Stimulated activated CD4-positive, alpha-beta T cell treated with anti-CD3 and anti-CD28 coated beads, TNF-alpha, amount 100 ng/mL, for 4 hours (primary cell): ENCODE measurements at regions not wholly inside any gene's neighbourhood (a gene's known extent, or its start where the extent isn't known, plus 50 kb on each side); places are given as distances from the start of the nearest gene placed in this dataset.

Source experiments
- DNase-seq, 3 experiments: peaks; one replicate each; pipeline ENCODE4 v3.0.0-alpha.2; 2020; ENCODE audit warnings: low read depth in 3 of 3

- no peak for DNase-seq
These were observed 550.0 kb upstream of the ALCAM start for GRCh38 chr3:104816716-104817115.

GRCh38 chr3:104819333-104819732 is 547.4 kb upstream of the ALCAM start:
- DNase-seq = no peak

GRCh38 chr3:104820959-104821358 is 545.8 kb upstream of the ALCAM start:
- DNase-seq = no peak

- DNase-seq = no peak
These were observed 541.6 kb upstream of the ALCAM start for GRCh38 chr3:104825116-104825515.

GRCh38 chr3:104831071-104831470 is 535.6 kb upstream of the ALCAM start:
- no peak for DNase-seq

- DNase-seq = no peak
These were observed 534.2 kb upstream of the ALCAM start for GRCh38 chr3:104832530-104832929.

GRCh38 chr3:104835376-104835775 is 531.3 kb upstream of the ALCAM start:
- DNase-seq = no peak

GRCh38 chr3:104846270-104846669 is 520.4 kb upstream of the ALCAM start:
- DNase-seq = no peak

- no peak for DNase-seq
These were observed 517.6 kb upstream of the ALCAM start for GRCh38 chr3:104849070-104849469.

GRCh38 chr3:104854468-104854867 is 512.2 kb upstream of the ALCAM start:
- no peak for DNase-seq

GRCh38 chr3:104855702-104856101 is 511.0 kb upstream of the ALCAM start:
- DNase-seq = no peak

- DNase-seq = no peak
These were observed 510.0 kb upstream of the ALCAM start for GRCh38 chr3:104856741-104857140.

GRCh38 chr3:104868291-104868690 is 498.4 kb upstream of the ALCAM start:
- no peak for DNase-seq

- no peak for DNase-seq
These were observed 496.4 kb upstream of the ALCAM start for GRCh38 chr3:104870276-104870675.

- DNase-seq = no peak
These were observed 493.4 kb upstream of the ALCAM start for GRCh38 chr3:104873331-104873730.

- no peak for DNase-seq
These were observed 488.3 kb upstream of the ALCAM start for GRCh38 chr3:104878395-104878794.

- DNase-seq = no peak
These were observed 486.8 kb upstream of the ALCAM start for GRCh38 chr3:104879919-104880318.

- no peak for DNase-seq
These were observed 481.4 kb upstream of the ALCAM start for GRCh38 chr3:104885214-104885814.

- DNase-seq = no peak
These were observed 480.3 kb upstream of the ALCAM start for GRCh38 chr3:104886220-104886995.

GRCh38 chr3:104887069-104887468 is 479.6 kb upstream of the ALCAM start:
- no peak for DNase-seq

- no peak for DNase-seq
These were observed 479.1 kb upstream of the ALCAM start for GRCh38 chr3:104887619-104888018.

GRCh38 chr3:104892044-104892443 is 474.7 kb upstream of the ALCAM start:
- DNase-seq = no peak

GRCh38 chr3:104896624-104897023 is 470.1 kb upstream of the ALCAM start:
- DNase-seq = no peak

- DNase-seq = no peak
These were observed 465.3 kb upstream of the ALCAM start for GRCh38 chr3:104901396-104901795.
